ENCODE measurements at regions not wholly inside any gene's neighbourhood (a gene's known extent, or its start where the extent isn't known, plus 50 kb on each side); places are given as distances from the start of the nearest gene placed in this dataset.

DNA sequence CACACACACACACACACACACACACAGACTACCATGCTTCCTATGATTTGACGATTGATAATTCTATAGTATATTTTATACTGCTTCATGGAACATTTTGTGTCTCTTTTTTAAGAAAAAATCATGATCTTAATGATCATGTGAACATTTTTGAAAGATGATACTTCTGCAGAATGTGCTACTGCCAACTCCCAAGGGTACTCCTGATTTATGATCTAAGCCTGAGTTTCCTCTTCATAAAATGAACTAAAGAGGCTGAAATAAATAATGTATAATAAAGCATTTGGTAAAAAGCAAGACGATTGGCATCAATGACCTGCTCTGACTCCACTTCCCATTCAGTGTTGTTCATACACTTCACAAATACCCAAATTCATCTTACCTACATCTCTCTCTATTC is 333.8 kb upstream of the RBMS3 start:
- TF ChIP-seq, protein P1, sequence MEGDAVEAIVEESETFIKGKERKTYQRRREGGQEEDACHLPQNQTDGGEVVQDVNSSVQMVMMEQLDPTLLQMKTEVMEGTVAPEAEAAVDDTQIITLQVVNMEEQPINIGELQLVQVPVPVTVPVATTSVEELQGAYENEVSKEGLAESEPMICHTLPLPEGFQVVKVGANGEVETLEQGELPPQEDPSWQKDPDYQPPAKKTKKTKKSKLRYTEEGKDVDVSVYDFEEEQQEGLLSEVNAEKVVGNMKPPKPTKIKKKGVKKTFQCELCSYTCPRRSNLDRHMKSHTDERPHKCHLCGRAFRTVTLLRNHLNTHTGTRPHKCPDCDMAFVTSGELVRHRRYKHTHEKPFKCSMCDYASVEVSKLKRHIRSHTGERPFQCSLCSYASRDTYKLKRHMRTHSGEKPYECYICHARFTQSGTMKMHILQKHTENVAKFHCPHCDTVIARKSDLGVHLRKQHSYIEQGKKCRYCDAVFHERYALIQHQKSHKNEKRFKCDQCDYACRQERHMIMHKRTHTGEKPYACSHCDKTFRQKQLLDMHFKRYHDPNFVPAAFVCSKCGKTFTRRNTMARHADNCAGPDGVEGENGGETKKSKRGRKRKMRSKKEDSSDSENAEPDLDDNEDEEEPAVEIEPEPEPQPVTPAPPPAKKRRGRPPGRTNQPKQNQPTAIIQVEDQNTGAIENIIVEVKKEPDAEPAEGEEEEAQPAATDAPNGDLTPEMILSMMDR (IDR thresholded peaks at IDR 0.05), result no peak
- TF ChIP-seq SIN3A (IDR thresholded peaks at IDR 0.05; ENCODE audit: borderline replicate concordance, insufficient read depth, low read depth, low read length) (no peak), POLR2AphosphoS5 (IDR thresholded peaks at IDR 0.05; ENCODE audit: low read depth, low read length) (no peak)
- TF ChIP-seq, protein P2, sequence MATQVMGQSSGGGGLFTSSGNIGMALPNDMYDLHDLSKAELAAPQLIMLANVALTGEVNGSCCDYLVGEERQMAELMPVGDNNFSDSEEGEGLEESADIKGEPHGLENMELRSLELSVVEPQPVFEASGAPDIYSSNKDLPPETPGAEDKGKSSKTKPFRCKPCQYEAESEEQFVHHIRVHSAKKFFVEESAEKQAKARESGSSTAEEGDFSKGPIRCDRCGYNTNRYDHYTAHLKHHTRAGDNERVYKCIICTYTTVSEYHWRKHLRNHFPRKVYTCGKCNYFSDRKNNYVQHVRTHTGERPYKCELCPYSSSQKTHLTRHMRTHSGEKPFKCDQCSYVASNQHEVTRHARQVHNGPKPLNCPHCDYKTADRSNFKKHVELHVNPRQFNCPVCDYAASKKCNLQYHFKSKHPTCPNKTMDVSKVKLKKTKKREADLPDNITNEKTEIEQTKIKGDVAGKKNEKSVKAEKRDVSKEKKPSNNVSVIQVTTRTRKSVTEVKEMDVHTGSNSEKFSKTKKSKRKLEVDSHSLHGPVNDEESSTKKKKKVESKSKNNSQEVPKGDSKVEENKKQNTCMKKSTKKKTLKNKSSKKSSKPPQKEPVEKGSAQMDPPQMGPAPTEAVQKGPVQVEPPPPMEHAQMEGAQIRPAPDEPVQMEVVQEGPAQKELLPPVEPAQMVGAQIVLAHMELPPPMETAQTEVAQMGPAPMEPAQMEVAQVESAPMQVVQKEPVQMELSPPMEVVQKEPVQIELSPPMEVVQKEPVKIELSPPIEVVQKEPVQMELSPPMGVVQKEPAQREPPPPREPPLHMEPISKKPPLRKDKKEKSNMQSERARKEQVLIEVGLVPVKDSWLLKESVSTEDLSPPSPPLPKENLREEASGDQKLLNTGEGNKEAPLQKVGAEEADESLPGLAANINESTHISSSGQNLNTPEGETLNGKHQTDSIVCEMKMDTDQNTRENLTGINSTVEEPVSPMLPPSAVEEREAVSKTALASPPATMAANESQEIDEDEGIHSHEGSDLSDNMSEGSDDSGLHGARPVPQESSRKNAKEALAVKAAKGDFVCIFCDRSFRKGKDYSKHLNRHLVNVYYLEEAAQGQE (IDR thresholded peaks at IDR 0.05; ENCODE audit: insufficient read depth in 1 of 2, low read depth in 2 of 2, low read length in 1 of 2), result no peak
